SK-N-SH treated with all-trans-retinoic acid at 6 μM for 48 hours (cell line): ENCODE measurements at regions not wholly inside any gene's neighbourhood (a gene's known extent, or its start where the extent isn't known, plus 50 kb on each side); places are given as distances from the start of the nearest gene placed in this dataset.
A peak's percentile ranks its signal among the peaks of the same experiment; 100 is the strongest.

ENCODE experiments used
- ATAC-seq: fragments of 200-7000 bp; cut with Tn5 transposase; 3 replicates; pipeline ENCODE4 v1.9.1; 2020; ENCODE audit warnings: mild to moderate bottlenecking, moderate library complexity
- ARNTL ChIP-seq: fragments of 450-650 bp; formaldehyde crosslinking; IDR thresholded peaks from 2 replicates; pipeline ENCODE4 v1.5.0; 2020; ENCODE audit warnings: low read depth, mild to moderate bottlenecking, moderate library complexity, borderline replicate concordance
- BACH2 ChIP-seq: fragments of 250-450 bp; sonication (Bioruptor Pico); IDR thresholded peaks from 2 replicates; pipeline ENCODE4 v1.9.0; 2021; ENCODE audit warnings: mild to moderate bottlenecking, borderline replicate concordance
- CSDC2 ChIP-seq: fragments of 250-450 bp; sonication (Bioruptor Pico); IDR thresholded peaks from 2 replicates; pipeline ENCODE4 v1.5.0; 2020; ENCODE audit warnings: mild to moderate bottlenecking, moderate library complexity
- ESRRG ChIP-seq: fragments of 250-450 bp; sonication (Bioruptor Pico); IDR thresholded peaks from 2 replicates; pipeline ENCODE4 v1.6.1; 2021; ENCODE audit warnings: mild to moderate bottlenecking
- GLIS3 ChIP-seq: fragments of 250-450 bp; sonication (Bioruptor Pico); IDR thresholded peaks from 2 replicates; pipeline ENCODE4 v1.5.0; 2020; ENCODE audit warnings: mild to moderate bottlenecking, moderate library complexity
- ISL1 ChIP-seq: fragments of 250-450 bp; sonication (Bioruptor Pico); IDR thresholded peaks from 2 replicates; pipeline ENCODE4 v2.1.2; 2022; ENCODE audit warnings: mild to moderate bottlenecking, moderate library complexity
- OSR1 ChIP-seq: fragments of 250-450 bp; sonication (Bioruptor Pico); IDR thresholded peaks from 2 replicates; pipeline ENCODE4 v1.8.0; 2022; ENCODE audit warnings: moderate library complexity, mild to moderate bottlenecking, inconsistent platforms
- PPARA ChIP-seq: fragments of 250-450 bp; sonication (Bioruptor Pico); IDR thresholded peaks from 2 replicates; pipeline ENCODE4 v1.5.0; 2020; ENCODE audit warnings: mild to moderate bottlenecking, borderline replicate concordance
- RARB ChIP-seq: fragments of 250-450 bp; sonication (Bioruptor Pico); IDR thresholded peaks from 2 replicates; pipeline ENCODE4 v1.8.0; 2021; ENCODE audit warnings: mild to moderate bottlenecking, moderate library complexity
- SNAI2 ChIP-seq: fragments of 250-450 bp; sonication (Bioruptor Pico); IDR thresholded peaks from 2 replicates; pipeline ENCODE4 v1.5.0; 2020; ENCODE audit warnings: mild to moderate bottlenecking, moderate library complexity
- TCF4 ChIP-seq: fragments of 250-450 bp; sonication (Bioruptor Pico); IDR thresholded peaks from 2 replicates; pipeline ENCODE4 v1.8.0; 2021; ENCODE audit warnings: mild to moderate bottlenecking, moderate library complexity, borderline replicate concordance
- TOX ChIP-seq: fragments of 250-450 bp; sonication (Bioruptor Pico); IDR thresholded peaks from 2 replicates; pipeline ENCODE4 v1.8.0; 2021; ENCODE audit warnings: mild to moderate bottlenecking, moderate library complexity, borderline replicate concordance
- ZC3H10 ChIP-seq: fragments of 250-450 bp; sonication (Bioruptor Pico); IDR thresholded peaks from 2 replicates; pipeline ENCODE4 v1.5.1; 2021; ENCODE audit warnings: mild to moderate bottlenecking, moderate library complexity
- ZFP3 ChIP-seq: fragments of 250-450 bp; sonication (Bioruptor Pico); IDR thresholded peaks from 2 replicates; pipeline ENCODE4 v1.5.0; 2020; ENCODE audit warnings: mild to moderate bottlenecking, moderate library complexity
- ZFP30 ChIP-seq: fragments of 450-650 bp; formaldehyde crosslinking; IDR thresholded peaks from 2 replicates; pipeline ENCODE4 v1.5.0; 2022; ENCODE audit warnings: mild to moderate bottlenecking, moderate library complexity
- ZNF565 ChIP-seq: fragments of 450-650 bp; formaldehyde crosslinking; conservative IDR thresholded peaks from 2 replicates; pipeline ENCODE4 v1.5.0; 2020; ENCODE audit warnings: low read depth, mild to moderate bottlenecking, moderate library complexity
- ZNF70 ChIP-seq: fragments of 450-650 bp; formaldehyde crosslinking; IDR thresholded peaks from 2 replicates; pipeline ENCODE4 v1.5.0; 2020; ENCODE audit warnings: mild to moderate bottlenecking, moderate library complexity
- ZNF8 ChIP-seq: fragments of 450-650 bp; formaldehyde crosslinking; IDR thresholded peaks from 2 replicates; pipeline ENCODE4 v1.5.0; 2020; ENCODE audit warnings: mild to moderate bottlenecking, moderate library complexity
- TF ChIP-seq, protein P1 (sequence below): fragments of 250-450 bp; sonication (Bioruptor Pico); IDR thresholded peaks from 2 replicates; pipeline ENCODE4 v1.5.1; 2021; ENCODE audit warnings: mild to moderate bottlenecking, moderate library complexity
- TF ChIP-seq, protein P2 (sequence below): fragments of 250-450 bp; sonication (Bioruptor Pico); IDR thresholded peaks from 2 replicates; pipeline ENCODE4 v1.5.1; 2020; ENCODE audit warnings: low read depth, mild to moderate bottlenecking, moderate library complexity
- TF ChIP-seq, protein P3 (sequence below): fragments of 250-450 bp; sonication (Bioruptor Pico); IDR thresholded peaks from 2 replicates; pipeline ENCODE4 v1.8.0; 2020; ENCODE audit warnings: mild to moderate bottlenecking, moderate library complexity, borderline replicate concordance
- TF ChIP-seq, protein P4 (sequence below): fragments of 250-450 bp; sonication (Bioruptor Pico); IDR thresholded peaks from 2 replicates; pipeline ENCODE4 v1.8.0; 2021; ENCODE audit warnings: low read depth, mild to moderate bottlenecking, moderate library complexity, borderline replicate concordance
- TF ChIP-seq, protein P5 (sequence below): fragments of 250-450 bp; sonication (Bioruptor Pico); IDR thresholded peaks from 2 replicates; pipeline ENCODE4 v1.5.0; 2020; ENCODE audit warnings: mild to moderate bottlenecking, moderate library complexity

DNA sequence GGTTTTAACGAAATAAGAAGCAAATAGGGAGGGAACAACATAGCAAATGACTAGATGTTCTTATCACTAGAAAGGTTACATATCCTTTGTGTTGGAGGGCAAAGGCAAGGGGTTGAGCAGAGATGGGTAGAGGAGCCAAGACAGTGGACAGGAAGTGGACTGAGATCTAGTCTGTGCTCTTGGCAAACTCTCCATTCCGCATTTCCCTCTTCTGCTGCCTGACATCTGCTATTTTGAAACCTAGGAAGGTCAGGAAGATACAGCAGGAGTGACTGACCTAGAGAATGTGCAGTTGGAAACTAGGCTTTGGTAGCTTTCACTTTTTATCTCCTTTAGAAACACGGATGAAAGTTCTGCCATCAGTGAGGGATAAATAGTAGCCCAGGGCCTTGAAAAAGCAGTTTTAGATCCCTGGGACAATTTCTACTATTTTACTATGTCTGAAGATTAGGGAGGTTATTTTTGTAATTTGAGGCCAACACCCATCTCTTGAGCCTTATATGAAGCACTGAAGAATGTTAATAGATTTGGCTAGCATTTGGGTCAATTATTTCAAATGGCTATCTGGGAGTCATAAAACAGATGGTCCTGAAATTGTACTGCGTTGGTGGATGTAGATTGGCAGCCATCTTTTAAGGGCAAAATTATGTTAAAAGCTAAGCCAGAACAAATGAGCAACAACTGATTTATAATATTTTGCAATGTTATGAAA is 410.3 kb downstream of the PCNX1 start:
- ATAC-seq = no peak
- TF ChIP-seq SNAI2 = no peak
- no peak for TF ChIP-seq ZFP30
- TF ChIP-seq, protein P1, sequence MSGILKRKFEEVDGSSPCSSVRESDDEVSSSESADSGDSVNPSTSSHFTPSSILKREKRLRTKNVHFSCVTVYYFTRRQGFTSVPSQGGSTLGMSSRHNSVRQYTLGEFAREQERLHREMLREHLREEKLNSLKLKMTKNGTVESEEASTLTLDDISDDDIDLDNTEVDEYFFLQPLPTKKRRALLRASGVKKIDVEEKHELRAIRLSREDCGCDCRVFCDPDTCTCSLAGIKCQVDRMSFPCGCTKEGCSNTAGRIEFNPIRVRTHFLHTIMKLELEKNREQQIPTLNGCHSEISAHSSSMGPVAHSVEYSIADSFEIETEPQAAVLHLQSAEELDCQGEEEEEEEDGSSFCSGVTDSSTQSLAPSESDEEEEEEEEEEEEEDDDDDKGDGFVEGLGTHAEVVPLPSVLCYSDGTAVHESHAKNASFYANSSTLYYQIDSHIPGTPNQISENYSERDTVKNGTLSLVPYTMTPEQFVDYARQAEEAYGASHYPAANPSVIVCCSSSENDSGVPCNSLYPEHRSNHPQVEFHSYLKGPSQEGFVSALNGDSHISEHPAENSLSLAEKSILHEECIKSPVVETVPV (CRISPR knock-in tag) = no peak
- TF ChIP-seq ZFP3 = no peak
- no peak for TF ChIP-seq ZNF8 (CRISPR knock-in tag)
- TF ChIP-seq RARB (CRISPR knock-in tag) = no peak
- no peak for TF ChIP-seq ZNF565
- TF ChIP-seq ISL1 (CRISPR knock-in tag) = no peak
- TF ChIP-seq, protein P2, sequence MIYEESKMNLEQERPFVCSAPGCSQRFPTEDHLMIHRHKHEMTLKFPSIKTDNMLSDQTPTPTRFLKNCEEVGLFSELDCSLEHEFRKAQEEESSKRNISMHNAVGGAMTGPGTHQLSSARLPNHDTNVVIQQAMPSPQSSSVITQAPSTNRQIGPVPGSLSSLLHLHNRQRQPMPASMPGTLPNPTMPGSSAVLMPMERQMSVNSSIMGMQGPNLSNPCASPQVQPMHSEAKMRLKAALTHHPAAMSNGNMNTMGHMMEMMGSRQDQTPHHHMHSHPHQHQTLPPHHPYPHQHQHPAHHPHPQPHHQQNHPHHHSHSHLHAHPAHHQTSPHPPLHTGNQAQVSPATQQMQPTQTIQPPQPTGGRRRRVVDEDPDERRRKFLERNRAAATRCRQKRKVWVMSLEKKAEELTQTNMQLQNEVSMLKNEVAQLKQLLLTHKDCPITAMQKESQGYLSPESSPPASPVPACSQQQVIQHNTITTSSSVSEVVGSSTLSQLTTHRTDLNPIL (CRISPR knock-in tag) = no peak
- TF ChIP-seq ZC3H10 (CRISPR knock-in tag) = no peak
- no peak for TF ChIP-seq ESRRG (CRISPR knock-in tag)
- TF ChIP-seq, protein P3, sequence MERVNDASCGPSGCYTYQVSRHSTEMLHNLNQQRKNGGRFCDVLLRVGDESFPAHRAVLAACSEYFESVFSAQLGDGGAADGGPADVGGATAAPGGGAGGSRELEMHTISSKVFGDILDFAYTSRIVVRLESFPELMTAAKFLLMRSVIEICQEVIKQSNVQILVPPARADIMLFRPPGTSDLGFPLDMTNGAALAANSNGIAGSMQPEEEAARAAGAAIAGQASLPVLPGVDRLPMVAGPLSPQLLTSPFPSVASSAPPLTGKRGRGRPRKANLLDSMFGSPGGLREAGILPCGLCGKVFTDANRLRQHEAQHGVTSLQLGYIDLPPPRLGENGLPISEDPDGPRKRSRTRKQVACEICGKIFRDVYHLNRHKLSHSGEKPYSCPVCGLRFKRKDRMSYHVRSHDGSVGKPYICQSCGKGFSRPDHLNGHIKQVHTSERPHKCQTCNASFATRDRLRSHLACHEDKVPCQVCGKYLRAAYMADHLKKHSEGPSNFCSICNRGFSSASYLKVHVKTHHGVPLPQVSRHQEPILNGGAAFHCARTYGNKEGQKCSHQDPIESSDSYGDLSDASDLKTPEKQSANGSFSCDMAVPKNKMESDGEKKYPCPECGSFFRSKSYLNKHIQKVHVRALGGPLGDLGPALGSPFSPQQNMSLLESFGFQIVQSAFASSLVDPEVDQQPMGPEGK = no peak
- TF ChIP-seq, protein P4, sequence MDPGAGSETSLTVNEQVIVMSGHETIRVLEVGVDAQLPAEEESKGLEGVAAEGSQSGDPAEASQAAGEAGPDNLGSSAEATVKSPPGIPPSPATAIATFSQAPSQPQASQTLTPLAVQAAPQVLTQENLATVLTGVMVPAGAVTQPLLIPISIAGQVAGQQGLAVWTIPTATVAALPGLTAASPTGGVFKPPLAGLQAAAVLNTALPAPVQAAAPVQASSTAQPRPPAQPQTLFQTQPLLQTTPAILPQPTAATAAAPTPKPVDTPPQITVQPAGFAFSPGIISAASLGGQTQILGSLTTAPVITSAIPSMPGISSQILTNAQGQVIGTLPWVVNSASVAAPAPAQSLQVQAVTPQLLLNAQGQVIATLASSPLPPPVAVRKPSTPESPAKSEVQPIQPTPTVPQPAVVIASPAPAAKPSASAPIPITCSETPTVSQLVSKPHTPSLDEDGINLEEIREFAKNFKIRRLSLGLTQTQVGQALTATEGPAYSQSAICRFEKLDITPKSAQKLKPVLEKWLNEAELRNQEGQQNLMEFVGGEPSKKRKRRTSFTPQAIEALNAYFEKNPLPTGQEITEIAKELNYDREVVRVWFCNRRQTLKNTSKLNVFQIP = no peak
- no peak for TF ChIP-seq BACH2
- TF ChIP-seq, protein P5, sequence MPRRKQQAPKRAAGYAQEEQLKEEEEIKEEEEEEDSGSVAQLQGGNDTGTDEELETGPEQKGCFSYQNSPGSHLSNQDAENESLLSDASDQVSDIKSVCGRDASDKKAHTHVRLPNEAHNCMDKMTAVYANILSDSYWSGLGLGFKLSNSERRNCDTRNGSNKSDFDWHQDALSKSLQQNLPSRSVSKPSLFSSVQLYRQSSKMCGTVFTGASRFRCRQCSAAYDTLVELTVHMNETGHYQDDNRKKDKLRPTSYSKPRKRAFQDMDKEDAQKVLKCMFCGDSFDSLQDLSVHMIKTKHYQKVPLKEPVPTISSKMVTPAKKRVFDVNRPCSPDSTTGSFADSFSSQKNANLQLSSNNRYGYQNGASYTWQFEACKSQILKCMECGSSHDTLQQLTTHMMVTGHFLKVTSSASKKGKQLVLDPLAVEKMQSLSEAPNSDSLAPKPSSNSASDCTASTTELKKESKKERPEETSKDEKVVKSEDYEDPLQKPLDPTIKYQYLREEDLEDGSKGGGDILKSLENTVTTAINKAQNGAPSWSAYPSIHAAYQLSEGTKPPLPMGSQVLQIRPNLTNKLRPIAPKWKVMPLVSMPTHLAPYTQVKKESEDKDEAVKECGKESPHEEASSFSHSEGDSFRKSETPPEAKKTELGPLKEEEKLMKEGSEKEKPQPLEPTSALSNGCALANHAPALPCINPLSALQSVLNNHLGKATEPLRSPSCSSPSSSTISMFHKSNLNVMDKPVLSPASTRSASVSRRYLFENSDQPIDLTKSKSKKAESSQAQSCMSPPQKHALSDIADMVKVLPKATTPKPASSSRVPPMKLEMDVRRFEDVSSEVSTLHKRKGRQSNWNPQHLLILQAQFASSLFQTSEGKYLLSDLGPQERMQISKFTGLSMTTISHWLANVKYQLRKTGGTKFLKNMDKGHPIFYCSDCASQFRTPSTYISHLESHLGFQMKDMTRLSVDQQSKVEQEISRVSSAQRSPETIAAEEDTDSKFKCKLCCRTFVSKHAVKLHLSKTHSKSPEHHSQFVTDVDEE (CRISPR knock-in tag) = no peak
- no peak for TF ChIP-seq TOX (CRISPR knock-in tag)

DNA sequence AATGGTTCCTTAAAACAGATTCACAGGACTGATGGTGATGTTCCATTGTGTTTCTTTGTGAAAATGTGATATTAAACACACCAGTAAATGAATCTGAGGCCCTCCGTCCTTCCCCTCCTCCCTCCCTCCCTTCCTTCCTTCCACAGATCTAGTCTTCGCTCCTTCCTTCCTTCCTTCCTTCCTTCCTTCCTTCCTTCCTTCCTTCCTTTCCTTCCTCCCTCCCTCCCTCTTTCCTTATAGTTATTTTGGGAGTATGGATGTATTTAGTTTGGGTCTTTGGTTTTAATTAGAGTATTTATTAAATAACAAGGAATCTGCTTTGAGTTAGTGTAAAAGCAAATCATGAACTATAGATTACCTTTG is 410.8 kb downstream of the PCNX1 start:
- no peak for ATAC-seq
- no peak for TF ChIP-seq TOX (CRISPR knock-in tag)
- TF ChIP-seq CSDC2 = no peak
- no peak for TF ChIP-seq SNAI2
- no peak for TF ChIP-seq TCF4

DNA sequence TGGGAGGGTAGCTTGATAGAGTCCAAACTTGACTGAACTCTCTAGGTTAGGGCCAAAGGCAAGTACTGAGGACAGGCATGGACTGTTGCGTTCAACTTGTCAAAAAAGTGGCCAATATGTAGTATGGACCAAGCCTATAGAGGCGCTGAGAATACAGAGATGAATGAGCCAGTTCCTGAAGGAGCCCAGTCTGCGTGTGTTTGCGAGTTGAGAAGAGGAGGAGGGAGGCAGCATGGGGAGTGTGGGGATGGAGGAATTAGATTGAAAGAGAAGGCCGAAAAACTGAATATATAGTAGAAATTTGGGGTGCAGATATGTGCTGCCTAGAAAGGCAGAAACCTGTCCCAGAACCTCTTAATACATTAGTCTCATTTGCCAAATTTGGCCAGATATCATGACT is 412.4 kb downstream of the PCNX1 start:
- ATAC-seq = peak; percentile 33
- TF ChIP-seq PPARA (CRISPR knock-in tag) (no peak), ZFP30 (no peak), ZNF565 (no peak), ARNTL (no peak), GLIS3 (CRISPR knock-in tag) (no peak), OSR1 (CRISPR knock-in tag) (no peak), ZFP3 (no peak), ESRRG (CRISPR knock-in tag) (no peak), ZC3H10 (CRISPR knock-in tag) (no peak), ZNF70 (CRISPR knock-in tag) (no peak), TCF4 (no peak), RARB (CRISPR knock-in tag) (no peak)
- TF ChIP-seq, protein P1 (CRISPR knock-in tag) = no peak
- TF ChIP-seq, protein P3 = no peak
- TF ChIP-seq, protein P2 (CRISPR knock-in tag) = no peak
